Activated T-cell treated with anti-CD3 and anti-CD28 coated beads, Interleukin-2, amount 50 U/mL, for 48 hours (primary cell): ENCODE measurements at regions not wholly inside any gene's neighbourhood (a gene's known extent, or its start where the extent isn't known, plus 50 kb on each side); places are given as distances from the start of the nearest gene placed in this dataset.
"Not testable (repeated sequence)": the region's sequence is repeated elsewhere in the genome, so short reads cannot be mapped to it uniquely, and the experiment has no call there.

ENCODE experiments used
- DNase-seq, 2 experiments: peaks; one replicate each; pipeline ENCODE4 v3.0.0-alpha.2; 2020

GRCh38 chr6:168169624-168170023 lies 90.6 kb upstream of the FRMD1 start:
- no peak for DNase-seq

GRCh38 chr6:168168936-168169335 lies 89.9 kb upstream of the FRMD1 start:
- not testable (repeated sequence) for DNase-seq

GRCh38 chr6:168168330-168168729 lies 89.3 kb upstream of the FRMD1 start:
- DNase-seq: not testable (repeated sequence)

- no peak for DNase-seq
Measured at GRCh38 chr6:168167431-168168315, 88.7 kb upstream of the FRMD1 start.

- DNase-seq: no peak
Measured at GRCh38 chr6:168166627-168167026, 87.6 kb upstream of the FRMD1 start.

- DNase-seq: no peak
Measured at GRCh38 chr6:168165891-168166290, 86.9 kb upstream of the FRMD1 start.

- DNase-seq: no peak
Measured at GRCh38 chr6:168165373-168165772, 86.4 kb upstream of the FRMD1 start.

- no peak for DNase-seq
Measured at GRCh38 chr6:168164462-168165061, 85.5 kb upstream of the FRMD1 start.

- DNase-seq: no peak
Measured at GRCh38 chr6:168163096-168163731, 84.2 kb upstream of the FRMD1 start.

GRCh38 chr6:168162366-168162765 lies 83.4 kb upstream of the FRMD1 start:
- DNase-seq: no peak

- no peak for DNase-seq
Measured at GRCh38 chr6:168161371-168161750, 82.3 kb upstream of the FRMD1 start.

GRCh38 chr6:168160506-168161370 lies 81.7 kb upstream of the FRMD1 start:
- DNase-seq: no peak

- DNase-seq: no peak
Measured at GRCh38 chr6:168159506-168159905, 80.5 kb upstream of the FRMD1 start.

- DNase-seq: no peak
Measured at GRCh38 chr6:168158980-168159349, 80.0 kb upstream of the FRMD1 start.

GRCh38 chr6:168158213-168158979 lies 79.4 kb upstream of the FRMD1 start:
- DNase-seq: no peak

- DNase-seq: no peak
Measured at GRCh38 chr6:168157272-168158212, 78.5 kb upstream of the FRMD1 start.

GRCh38 chr6:168156742-168157265 lies 77.8 kb upstream of the FRMD1 start:
- no peak for DNase-seq

- no peak for DNase-seq
Measured at GRCh38 chr6:168155821-168156741, 77.1 kb upstream of the FRMD1 start.

- DNase-seq: no peak
Measured at GRCh38 chr6:168155193-168155592, 76.2 kb upstream of the FRMD1 start.
